ENCODE measurements at regions not wholly inside any gene's neighbourhood (a gene's known extent, or its start where the extent isn't known, plus 50 kb on each side); places are given as distances from the start of the nearest gene placed in this dataset.

- TF ChIP-seq CTCF (IDR thresholded peaks at IDR 0.05) = peak; percentile 29
- no peak for TF ChIP-seq EZH2 (IDR thresholded peaks at IDR 0.05)
- H3K36me3 Mint-ChIP-seq = no peaks in the 10 kb centered on the region
These were observed 237.9 kb upstream of the MYO3A start for GRCh38 chr10:25696013-25696708.

DNA sequence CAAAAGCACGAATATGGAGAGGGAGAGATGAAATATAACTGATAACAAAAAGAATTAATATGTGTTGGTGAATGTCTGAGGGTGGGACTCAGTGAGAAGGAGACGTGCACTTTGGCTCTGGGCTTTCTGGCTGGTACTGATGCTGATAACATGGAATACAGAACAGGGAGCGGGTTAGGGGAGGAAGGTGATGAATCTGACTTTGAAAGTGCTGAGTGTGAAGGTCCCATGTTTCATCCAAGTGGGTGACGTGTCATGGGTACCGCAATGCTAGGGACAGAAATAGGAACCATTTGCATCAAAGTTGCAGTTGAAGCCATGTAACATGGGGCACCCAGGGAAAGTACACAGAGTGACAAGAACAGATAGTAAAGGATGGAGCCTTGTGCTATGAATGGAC is 236.6 kb upstream of the MYO3A start:
- Mint-ChIP-seq H3K27me3 (ENCODE audit: insufficient read depth, low read depth) (peaks cover 2% of the 10 kb centered on the region), H3K4me3 (peak overlapping the region; percentile 1), H3K9me3 (no peaks in the 10 kb centered on the region), H3K27ac (no peak overlapping the region), H3K36me3 (no peaks in the 10 kb centered on the region), H3K4me1 (peaks cover 12% of the 10 kb centered on the region)
- no peak for DNase-seq (ENCODE audit: low spot score)
- Histone ChIP-seq H3F3A (ENCODE audit: low read depth) (no peaks in the 10 kb centered on the region), H3K36me3 (no peaks in the 10 kb centered on the region), H3K4me3 (no peak overlapping the region), H3K4me2 (no peak overlapping the region), H3K79me2 (ENCODE audit: low read depth) (no peaks in the 10 kb centered on the region), H4K20me1 (ENCODE audit: low read depth) (no peaks in the 10 kb centered on the region), H3K9me3 (ENCODE audit: low read depth) (no peaks in the 10 kb centered on the region), H3K9ac (no peak overlapping the region), H3K27ac (no peak overlapping the region), H2AFZ (replicated peaks) (no peak overlapping the region), H3K27me3 (no peaks in the 10 kb centered on the region), H3K4me1 (peaks cover 9% of the 10 kb centered on the region)
- TF ChIP-seq EZH2phosphoT487 (IDR thresholded peaks at IDR 0.05) = no peak
- TF ChIP-seq CTCF (IDR thresholded peaks at IDR 0.05) = no peak
- no peak for TF ChIP-seq EZH2 (IDR thresholded peaks at IDR 0.05)

More at GRCh38 chr10:25696013-25696708, 237.9 kb upstream of the MYO3A start:
- Histone ChIP-seq H2AFZ (replicated peaks) (no peak overlapping the region), H3K79me2 (ENCODE audit: low read depth) (no peaks in the 10 kb centered on the region), H3K9me3 (ENCODE audit: low read depth) (no peaks in the 10 kb centered on the region), H3F3A (ENCODE audit: low read depth) (no peaks in the 10 kb centered on the region), H3K27me3 (no peaks in the 10 kb centered on the region), H3K4me3 (no peak overlapping the region), H3K4me1 (peaks cover 5% of the 10 kb centered on the region), H3K4me2 (no peak overlapping the region), H4K20me1 (ENCODE audit: low read depth) (no peaks in the 10 kb centered on the region), H3K27ac (no peak overlapping the region), H3K36me3 (no peaks in the 10 kb centered on the region), H3K9ac (no peak overlapping the region)
- H3K27me3 Mint-ChIP-seq (ENCODE audit: insufficient read depth, low read depth) = peaks cover 2% of the 10 kb centered on the region
- H3K9me3 Mint-ChIP-seq = no peaks in the 10 kb centered on the region
- peaks cover 5% of the 10 kb centered on the region for H3K4me1 Mint-ChIP-seq
- no peak overlapping the region for H3K27ac Mint-ChIP-seq
- no peak overlapping the region for H3K4me3 Mint-ChIP-seq
- DNase-seq (ENCODE audit: low spot score) = no peak

GRCh38 chr10:25698638-25699037 is 235.4 kb upstream of the MYO3A start:
- Mint-ChIP-seq H3K36me3 (no peaks in the 10 kb centered on the region), H3K27me3 (ENCODE audit: insufficient read depth, low read depth) (peaks cover 2% of the 10 kb centered on the region), H3K27ac (no peak overlapping the region), H3K9me3 (no peaks in the 10 kb centered on the region), H3K4me3 (no peak overlapping the region), H3K4me1 (peaks cover 14% of the 10 kb centered on the region)
- DNase-seq (ENCODE audit: low spot score) = no peak
- no peak for TF ChIP-seq EZH2 (IDR thresholded peaks at IDR 0.05)
- no peak for TF ChIP-seq CTCF (IDR thresholded peaks at IDR 0.05)
- no peak for TF ChIP-seq EZH2phosphoT487 (IDR thresholded peaks at IDR 0.05)
- Histone ChIP-seq H3K4me1 (peaks cover 9% of the 10 kb centered on the region), H3K9ac (no peak overlapping the region), H4K20me1 (ENCODE audit: low read depth) (no peaks in the 10 kb centered on the region), H3K27ac (no peak overlapping the region), H3K79me2 (ENCODE audit: low read depth) (no peaks in the 10 kb centered on the region), H3K4me2 (no peak overlapping the region), H2AFZ (replicated peaks) (no peak overlapping the region), H3F3A (ENCODE audit: low read depth) (no peaks in the 10 kb centered on the region), H3K27me3 (no peaks in the 10 kb centered on the region), H3K36me3 (no peaks in the 10 kb centered on the region), H3K9me3 (ENCODE audit: low read depth) (no peaks in the 10 kb centered on the region), H3K4me3 (no peak overlapping the region)

Measured in neural progenitor cell (in vitro differentiated cells).